ENCODE measurements at regions not wholly inside any gene's neighbourhood (a gene's known extent, or its start where the extent isn't known, plus 50 kb on each side); places are given as distances from the start of the nearest gene placed in this dataset.

DNA sequence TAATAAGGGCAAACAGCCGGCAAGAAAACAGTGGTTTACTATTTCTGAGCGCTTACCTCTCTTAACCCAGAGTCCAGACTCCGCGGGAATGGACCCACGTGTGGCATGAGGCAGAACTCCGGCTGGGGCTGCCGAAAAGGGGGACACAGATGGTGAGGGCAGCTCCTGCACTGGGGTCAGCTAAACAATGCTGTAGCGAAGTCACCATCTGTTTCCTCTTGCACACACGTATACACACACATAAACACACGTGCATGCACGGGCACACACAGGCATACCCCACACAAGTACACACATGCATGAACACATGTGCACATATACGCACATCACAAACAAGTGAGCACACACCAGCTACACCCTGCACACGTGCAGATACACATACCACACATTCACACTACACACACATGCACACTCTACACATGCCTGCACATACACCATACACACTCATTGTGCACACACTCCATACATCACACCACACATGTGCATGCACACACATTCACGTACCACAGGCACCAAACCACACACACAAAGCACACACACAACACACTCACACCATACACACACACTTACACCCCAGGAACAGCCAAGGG is 105.9 kb upstream of the ID2 start:
- no peak for DNase-seq

DNA sequence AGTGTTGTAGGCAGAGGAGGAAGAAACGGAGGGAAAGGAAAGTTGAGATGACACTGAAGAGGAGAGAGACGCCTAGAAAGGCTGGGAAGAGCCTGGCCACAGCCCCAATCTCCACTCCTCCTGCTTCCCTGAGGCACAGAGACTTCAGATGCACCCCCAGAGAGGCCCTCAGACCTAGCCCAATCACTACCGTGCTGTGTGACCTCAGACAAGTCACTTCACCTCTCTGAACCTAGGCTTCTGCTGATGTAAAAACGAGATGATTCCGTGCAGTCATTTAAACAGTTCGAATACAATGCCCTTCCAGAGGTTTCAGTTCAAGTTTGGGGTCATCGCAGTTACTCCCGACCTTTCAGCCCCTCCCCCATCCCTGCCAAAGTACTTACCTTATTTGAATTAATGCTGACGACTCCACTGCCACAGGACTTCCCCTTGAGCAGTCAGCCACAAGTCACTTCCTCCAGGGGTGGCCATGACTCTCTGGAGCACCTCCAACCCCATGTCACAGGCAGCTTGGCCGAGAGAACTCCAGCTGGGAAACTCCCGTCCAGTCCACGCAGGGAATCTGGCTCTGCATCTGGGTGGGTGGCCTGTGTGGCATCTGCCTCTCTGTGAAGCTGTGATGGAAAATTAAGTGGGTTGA is 105.2 kb upstream of the ID2 start:
- DNase-seq: peak; percentile 50

DNA sequence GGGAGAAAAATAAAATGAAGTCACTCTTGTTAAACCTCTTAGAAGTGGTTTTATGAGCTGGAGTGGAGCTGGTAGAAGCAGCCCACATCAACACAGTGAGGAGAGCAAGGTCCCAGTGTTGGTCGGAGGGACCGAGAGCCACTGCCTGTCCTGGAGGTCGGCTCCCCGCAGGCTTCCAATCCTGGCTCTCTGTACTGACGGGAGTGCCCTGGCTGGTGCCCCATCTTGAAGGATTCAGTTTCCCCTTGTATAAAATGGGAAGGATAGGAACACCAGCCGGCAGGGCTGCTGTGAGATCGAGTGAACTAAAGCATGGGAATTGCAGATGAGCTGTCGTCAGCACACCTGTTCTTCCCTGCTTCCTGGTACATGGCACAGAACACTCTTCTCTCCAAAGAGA is 104.3 kb upstream of the ID2 start:
- DNase-seq: no peak

DNA sequence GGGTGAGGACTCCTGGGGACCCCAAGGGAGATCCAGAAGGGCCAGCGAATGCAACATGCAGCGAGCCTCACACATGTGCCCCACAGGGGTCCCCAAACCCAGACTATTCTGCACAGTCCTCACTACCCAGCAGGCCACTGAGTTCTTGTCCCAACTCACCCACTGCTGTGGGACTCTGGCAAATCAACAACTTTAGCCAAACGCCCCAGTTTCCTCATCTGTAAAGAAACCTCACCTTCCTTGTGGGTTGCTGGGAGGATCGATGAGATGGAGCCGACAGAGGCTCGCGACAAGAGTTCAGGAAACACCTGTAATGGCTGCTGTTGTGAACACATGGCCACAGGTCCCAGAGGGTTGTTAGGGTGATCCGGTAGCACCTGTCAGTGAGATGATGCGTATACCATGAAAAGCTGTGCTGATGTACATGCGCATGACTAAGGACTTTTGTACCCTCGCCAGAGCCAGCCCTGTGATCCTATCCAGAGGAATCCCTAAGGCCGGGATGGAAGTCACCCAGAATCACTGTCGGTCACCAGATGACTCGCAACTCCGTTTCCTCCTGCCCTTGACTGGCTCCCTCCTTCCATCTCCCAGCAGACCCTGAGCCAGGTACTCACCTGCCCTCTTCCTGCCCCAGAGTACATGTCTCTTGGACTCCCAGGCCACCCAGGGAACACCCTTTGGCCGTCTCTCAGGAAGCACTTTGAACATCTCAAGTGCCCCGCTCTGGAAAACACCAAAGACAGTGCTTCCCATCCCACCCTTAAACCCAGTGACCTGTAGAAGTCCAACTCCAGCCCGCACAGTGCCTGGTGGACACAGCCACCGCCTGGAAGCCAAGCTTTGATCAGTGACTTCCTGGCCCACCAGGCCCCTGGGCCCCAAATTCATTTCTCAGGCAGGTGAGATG is 103.3 kb upstream of the ID2 start:
- no peak for DNase-seq

DNA sequence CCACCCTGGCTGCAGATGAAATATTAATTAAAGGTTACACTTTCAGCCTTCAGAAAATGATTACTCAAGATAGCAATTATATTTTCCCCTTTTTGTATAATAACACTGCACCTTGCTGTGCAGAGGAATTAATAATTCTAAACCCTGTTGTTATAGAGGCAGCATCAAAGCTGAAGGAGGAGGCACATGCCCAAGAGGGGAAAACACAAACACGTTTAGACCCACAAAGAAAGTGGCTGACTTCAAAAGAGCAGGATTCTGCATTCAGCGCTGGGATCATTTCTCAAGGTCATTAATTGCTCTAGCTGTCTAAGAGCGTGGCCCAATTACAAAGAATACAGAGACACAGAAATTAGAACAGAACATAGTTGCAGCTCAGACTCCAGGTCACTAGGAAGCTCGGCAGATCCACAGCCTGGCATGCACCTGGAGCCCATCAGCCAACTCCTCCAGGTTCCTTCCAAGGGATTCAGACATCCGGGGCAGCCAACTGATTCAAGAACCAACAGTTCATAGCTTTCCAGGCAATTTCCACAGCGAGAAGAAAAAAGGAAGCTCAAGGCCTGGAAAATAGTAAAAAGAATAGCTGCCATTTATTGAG is 102.3 kb upstream of the ID2 start:
- DNase-seq: no peak

DNA sequence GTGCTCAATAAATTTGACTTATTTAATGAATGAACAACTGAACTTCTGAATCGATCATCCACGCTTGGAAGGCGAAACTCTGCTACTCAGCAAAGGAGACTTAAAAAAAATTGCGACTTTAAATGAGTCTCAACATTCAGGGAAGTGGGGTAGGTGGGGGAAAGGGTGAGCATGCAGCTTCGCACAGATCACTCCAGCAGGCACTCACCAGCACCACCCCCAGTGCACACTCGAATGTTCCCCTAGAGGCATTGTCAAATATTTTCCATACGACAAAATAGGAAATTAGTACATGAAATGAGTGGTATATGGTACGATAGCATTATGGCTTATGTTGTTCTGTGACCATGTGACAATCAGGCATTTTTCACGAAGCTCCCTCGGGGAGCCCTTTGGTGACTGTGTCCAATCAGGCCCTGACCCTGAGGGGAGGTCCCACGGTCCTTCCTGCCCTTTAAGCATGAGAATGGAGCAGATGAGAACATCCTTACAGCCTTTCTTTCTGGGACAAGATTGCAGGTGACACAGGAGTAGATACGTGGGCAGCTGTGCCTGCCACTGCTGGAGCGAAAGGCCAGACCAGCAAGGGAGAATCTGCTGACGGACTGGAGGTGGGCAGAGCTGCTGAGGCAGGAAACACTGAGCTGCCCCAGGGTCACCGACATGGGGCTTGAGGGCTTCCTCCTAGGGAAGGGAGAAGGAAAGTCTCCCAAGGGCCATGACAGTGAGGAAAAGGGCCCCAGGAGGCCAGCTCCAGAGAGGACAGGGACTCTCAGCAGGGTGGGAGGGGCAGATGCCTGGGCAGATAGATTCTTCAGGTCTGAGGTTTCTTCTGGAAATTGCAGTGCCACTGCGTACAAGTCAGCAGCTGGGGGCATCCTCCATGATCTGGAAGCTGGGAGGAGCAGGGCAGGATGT is 101.3 kb upstream of the ID2 start:
- no peak for DNase-seq

DNA sequence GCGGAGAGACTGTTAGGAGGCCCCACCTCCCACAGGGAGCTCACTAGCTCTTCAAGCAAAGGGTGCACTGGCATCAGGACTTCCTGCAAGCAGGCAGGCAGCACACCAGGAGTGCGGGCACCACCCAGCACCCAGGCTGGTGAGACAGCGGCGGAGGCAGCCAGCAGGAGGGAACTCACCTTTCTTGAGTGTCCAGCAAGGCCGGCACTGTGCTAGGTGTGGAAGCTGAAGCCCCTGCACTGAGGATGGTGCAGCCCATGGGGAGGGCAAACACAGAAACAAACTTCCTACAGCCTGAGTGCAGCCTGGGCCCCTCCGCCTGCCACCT is 100.7 kb upstream of the ID2 start:
- no peak for DNase-seq

DNA sequence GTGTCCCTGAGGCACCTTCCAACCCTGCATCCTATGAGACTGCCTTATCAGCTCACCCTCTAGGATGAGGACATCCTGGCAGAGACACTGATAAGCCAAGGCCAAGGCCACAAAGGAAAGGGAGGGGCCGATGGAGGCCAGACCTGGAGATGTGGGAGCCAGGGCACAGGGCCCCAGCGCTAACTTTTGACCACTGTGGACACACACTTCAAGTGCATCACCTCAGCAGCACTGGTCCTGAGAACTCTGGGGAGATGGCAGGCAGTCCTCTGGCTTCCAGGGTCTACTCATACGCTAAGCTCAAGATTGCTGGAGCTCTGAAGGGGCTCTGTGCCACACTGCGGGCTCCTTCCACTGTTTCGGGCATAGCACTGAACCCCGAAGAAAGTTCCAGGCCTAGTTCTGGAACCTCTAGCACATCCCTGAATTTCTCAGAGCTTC is 100.2 kb upstream of the ID2 start:
- no peak for DNase-seq

DNA sequence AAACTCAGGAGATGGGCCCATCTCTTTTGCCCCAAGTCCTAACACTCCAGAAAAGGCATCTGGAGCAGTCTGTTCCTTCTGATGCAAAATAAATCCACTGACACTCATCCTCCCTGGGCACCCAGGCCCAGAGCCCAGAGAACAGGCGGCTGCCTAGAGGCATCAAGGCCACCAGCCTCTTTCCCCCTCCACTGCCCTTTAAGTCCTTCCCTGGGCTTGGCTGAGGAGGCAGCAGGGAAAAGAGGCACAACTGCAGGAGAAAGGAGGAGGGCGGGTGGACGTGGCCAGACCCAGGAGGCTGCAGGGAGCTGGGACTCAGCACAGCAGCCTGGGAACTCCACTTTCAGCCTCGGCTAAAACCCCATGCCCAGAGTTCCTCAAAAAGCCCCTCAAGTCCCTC is 99.7 kb upstream of the ID2 start:
- no peak for DNase-seq

DNA sequence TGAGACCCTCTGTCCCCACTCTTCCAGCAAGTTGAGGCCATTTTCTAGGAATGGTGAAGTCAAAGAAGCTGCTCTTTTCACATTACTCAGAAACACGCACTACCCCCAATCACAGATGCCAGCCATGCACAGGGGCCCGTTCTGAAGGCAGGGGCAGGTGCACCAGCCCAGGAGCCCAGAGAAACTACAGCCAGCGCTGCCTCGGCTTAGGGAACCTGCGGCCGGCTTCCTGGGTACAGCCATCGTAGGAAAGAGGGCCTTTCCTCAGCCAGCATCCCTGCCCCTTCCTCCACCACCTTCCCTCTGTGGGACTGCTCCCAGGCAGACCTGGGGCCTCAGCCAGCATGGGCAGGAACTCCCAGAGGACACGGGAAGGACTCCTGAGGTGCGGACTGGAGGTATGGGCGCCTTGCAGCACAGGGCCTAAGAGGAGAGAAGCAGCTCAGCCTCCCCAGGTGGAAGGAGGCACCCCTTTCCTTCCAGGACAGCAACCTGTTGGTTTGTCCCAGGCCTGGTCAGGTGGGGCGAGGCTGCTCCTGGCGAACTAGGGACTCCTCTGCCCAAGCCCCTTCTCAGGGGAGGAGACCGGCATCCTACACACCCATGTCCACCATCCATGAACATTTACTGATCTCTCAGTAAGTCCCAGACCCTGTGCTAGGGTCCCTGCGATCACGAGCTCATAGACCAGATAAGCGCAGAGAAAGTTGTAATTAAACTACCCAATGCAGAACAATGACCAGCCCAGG is 99.0 kb upstream of the ID2 start:
- no peak for DNase-seq

DNA sequence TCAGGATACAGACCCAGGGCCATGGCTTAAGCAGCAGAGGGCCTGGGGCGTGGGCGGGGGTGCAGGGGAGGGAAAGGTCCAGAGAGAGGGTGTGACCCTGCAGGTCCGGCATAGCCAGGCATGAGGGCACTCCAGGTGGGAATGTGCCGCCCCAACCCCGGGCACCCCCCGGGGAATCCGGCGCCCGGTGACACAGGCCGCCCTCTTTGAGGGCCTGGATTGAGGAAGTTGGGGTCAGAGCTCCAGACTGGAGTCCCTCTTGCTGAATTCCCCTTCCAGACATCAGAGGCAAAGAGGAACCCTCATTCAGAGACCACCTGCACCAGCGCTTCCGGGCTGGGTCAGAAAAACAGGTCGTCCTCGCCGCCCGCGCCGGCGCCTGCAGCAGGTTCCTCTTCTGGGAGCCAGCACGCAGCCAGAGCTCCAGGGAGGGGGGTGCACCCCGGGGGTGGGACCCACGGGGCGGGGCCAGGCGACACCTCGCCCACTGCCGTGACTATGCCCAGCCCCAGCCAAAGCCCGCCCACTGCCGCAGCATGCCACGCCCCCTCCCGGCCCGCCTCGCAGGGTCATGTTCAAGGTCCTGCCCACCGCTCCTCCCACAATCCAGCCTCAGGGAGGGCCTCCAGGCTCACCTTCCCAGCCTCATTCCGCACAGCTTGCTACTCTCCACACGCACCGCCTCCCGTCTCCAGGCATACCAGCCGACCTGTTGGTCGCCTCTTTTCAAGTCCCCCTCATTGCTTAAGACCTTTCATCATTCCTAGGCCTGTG is 98.3 kb upstream of the ID2 start:
- DNase-seq: peak; percentile 73

DNA sequence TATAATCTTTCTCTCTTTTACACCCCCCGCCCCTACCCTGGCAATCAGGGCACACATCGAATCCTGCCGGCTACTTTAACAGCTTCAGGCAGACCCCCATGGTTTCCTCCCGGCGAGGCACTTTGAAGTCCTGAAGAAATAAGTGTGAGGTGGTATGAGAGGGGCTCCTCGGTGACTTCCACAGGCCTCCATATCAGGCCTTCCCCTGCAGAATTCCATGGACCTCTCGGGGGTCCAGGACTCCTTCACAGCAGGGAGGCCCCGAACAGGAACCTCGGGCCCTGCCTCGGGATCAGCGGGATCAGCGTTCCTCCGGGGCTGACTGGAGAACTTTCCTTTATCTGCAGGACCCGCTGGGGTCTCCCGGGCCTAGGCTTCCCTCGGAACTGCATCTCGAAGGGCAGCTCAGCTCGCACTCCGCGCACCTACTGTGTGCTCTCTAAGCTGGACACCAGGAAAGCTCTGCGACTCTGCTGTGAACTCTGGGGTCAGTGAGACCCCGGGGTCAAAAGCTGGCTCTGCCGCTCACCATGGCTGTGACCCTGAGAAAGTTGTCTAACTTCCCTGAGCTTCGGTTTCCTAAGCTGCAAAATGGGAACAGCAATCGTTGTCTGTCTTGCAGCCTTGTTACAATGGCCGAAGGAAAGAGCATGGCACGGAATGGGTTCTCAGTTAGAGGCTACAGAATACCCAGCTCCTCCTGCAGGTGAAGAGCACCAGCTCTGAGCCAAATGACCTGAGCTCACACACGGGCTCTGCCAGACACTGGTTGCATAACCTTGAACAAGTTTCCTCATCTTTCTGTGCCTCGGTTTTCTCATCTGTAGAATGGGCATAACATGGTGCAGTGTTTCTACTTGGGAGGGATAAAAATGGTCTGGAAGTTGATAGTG is 97.4 kb upstream of the ID2 start:
- no peak for DNase-seq

DNA sequence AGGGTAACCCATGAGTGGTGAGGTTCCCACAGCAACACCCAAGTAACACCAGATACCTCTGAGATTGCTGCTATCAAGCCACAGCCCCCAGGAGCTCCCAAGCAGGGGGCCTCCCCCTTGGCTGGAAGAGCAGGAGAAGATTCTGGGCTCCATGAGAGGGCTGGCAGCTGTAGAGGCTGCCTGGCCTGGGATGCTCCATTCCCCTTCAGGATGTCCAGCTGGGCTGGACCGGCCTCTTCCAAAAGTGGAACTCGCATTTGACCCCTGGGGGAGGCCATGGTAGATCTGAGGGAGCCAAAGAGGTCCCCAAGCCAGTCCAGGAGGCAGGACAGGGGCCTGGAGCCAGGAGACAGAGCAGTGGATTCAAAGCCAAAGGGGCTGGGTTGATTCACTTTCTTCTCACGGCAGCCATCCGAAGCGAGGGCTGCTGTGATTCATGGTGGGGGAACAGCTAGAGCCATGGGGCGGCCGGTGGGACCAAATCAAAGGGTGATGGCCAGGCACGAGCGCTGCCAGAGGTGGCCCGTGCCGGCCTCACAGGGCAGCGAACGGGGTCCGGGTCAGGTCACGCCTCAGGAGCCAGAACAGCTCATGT is 95.3 kb upstream of the ID2 start:
- DNase-seq: no peak

DNA sequence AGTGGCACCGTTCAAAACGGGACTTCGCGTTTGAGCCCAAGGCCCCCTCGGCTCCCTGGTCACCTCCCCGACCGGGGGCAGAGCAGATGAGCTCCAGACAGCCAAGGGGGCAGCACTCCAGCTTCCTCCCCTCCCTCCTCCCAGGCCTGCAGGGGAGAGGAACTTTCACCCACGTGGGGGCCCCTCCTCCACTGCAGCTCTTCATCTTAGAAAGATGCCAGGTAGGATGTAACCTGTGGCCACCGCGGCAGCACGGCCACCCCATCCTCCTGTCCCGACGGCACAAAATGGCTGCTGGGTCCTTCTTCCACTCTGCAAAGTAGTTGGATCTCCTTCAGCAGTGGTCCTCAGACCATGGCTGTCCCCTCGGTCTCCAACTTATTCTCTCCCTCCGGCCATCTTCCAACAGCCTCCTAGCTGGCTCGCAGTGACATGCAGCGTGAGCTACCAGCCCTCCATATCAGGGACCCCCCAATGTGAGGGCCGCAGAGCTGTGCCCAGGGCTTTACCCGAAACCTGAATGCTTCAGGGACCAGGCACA is 94.5 kb upstream of the ID2 start:
- DNase-seq: no peak

DNA sequence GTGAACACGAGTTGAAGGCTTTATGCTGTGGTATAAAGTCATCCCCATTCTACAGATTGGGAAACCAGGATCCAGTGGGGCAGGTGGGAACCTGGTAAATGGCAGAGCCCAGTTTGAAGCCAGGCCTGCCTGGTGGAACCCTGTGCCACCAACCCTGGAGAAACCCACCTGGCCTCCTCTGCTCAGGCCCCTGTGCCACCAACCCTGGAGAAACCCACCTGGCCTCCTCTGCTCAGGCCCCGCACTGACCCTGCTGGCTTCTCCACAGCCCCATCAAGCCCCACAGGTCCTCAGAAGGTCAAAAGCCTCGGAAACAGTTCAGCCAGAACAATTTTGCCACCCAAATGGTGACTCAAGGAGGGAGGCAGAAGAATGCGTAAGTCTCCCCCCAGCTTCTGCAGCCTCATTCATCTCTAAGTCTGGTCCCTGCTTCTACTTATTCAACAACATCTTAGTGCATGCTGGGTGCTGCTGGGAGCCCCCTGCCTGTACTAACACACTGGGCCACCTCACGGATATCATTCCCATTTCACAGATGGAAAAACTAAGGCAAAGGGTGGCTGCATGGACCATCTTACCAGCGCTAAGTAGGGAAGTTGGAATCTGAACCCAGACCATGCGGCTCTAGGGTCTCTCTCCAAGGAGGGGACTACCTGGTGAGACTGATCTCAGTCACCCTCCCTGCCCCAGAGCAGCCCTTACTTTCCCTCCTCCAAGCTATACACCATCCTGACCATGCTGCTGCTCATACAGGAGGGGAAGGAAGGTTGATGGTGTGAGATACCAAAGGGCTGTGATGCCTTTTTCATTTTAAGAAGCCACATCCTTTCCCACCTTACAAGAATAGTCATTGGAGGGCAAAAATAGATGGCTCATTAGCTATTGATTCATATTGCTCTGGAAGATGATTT is 93.7 kb upstream of the ID2 start:
- peak; percentile 43 for DNase-seq

DNA sequence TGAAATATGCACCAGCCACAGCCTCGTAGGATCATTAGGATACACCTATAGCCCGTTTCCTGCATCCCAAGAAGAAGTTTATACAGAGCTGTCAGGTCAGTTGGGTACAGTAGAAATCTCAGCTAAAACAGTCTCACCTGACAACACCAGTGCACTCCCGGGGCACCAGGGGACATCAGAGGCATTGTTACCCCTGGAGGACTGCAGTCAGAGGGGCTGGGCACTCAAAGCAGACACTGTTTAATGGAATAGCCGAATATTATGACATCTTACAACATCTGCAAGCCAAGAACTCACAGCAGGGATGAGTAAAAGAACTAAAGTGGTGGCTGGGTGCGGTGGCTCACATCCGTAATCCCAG is 93.0 kb upstream of the ID2 start:
- no peak for DNase-seq

DNA sequence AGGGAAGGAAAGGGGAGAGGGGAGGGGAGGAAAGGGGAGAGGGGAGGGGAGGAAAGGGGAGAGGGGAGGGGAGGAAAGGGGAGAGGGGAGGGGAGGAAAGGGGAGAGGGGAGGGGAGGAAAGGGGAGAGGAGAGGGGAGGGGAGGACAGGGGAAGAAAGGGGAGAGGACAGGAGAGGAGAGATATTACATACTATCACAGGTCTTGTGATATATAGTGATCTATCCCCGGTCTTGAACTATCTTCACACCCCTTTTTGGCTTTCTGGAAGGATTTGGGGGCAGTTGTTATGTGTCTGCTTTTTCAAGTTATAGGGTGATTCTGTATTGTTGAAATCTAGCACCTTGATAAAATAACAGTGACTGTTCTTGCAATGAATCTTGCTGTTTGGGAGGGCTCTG is 92.1 kb upstream of the ID2 start:
- DNase-seq: no peak

DNA sequence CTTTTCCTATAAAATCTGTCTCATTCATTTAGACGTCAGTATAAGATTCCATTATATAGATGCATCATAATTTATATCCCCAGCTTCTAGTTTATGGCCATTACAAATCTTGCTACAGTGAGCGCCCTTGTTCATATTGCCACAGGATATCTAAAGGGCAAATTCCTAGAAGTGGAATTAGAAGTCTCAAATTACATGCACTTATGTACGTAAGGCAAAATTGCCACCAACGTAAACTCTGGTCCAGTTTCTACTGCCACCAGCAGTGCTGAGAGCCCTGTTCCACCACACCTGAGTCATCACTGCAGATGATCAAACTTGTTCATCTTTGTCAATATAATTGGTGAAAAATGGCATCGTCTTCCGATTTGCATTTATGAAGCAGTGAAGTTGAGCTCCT is 90.9 kb upstream of the ID2 start:
- no peak for DNase-seq
